AG04450 (cell line): ENCODE measurements at regions not wholly inside any gene's neighbourhood (a gene's known extent, or its start where the extent isn't known, plus 50 kb on each side); places are given as distances from the start of the nearest gene placed in this dataset.

Experiments
- CTCF ChIA-PET: fragments of 300-600, 350-600 bp; formaldehyde crosslinking; extraction: SDS; loops from one replicate; lab custom pipeline; 2022; ENCODE audit warnings: antibody characterized with exemption, inconsistent platforms; lab: Charles Lee
- POLR2A ChIA-PET: fragments of 350-600 bp; formaldehyde crosslinking; extraction: SDS; loops from one replicate; lab custom pipeline; 2021; ENCODE audit warnings: antibody characterized with exemption, inconsistent platforms; lab: Yijun Ruan, JAX
- DNase-seq: peaks from one replicate; pipeline ENCODE4 v3.0.0-alpha.2; 2011; ENCODE audit warnings: low read depth, low spot score
- H3K27ac ChIP-seq: one replicate; pipeline ENCODE4 v1.5.1; 2012; ENCODE audit warnings: low read depth, low read length, control low read depth
- H3K27me3 ChIP-seq: one replicate; pipeline ENCODE4 v1.6.0; 2012; ENCODE audit warnings: low read length; ENCODE audit not compliant: control insufficient read depth, insufficient read depth
- H3K4me3 ChIP-seq: 2 replicates; pipeline ENCODE4 v1.5.1; 2011; ENCODE audit warnings: mild to moderate bottlenecking, low read depth, low read length, control low read depth
- H3K9me3 ChIP-seq: 2 replicates; pipeline ENCODE4 v1.5.1; 2012; ENCODE audit warnings: low read length; ENCODE audit not compliant: control insufficient read depth, insufficient read depth
- TF ChIP-seq, protein P1 (sequence below): IDR thresholded peaks from 2 replicates; pipeline ENCODE4 v1.5.1; 2011; ENCODE audit warnings: low read depth, low read length, control low read depth, inconsistent platforms

DNA sequence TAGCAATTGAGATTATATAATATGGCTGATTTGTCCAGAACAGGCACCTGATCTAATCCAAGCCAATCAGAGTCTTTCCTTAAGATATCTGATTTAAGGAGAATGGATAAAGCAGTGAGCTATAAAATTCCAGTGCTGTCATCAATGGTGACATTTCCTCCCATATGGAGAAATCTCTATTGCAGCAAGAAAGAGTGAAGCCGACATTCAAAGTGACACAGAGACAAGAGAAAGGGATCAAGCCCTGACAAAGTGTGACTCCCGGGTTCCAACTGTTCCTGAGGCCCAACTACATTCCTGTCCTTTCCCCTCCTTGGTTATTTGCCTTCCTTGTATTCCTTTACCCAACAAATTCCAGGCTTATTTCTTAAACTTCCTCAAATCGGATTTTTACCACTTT lies 430.0 kb upstream of the SOX5 start:
- ChIA-PET POLR2A (interaction anchor here (1.6 kb wide), 1 partner anchor 19 kb away, joined by 12 read pairs; no protein-coding TSS in a partner anchor), CTCF (no interaction called here)
- peaks cover 14% of the 10 kb centered on the region; the same call in 1 of the 2 replicates for H3K9me3 ChIP-seq
- H3K27me3 ChIP-seq: no peaks in the 10 kb centered on the region
- no peak for DNase-seq
- H3K4me3 ChIP-seq: no peak overlapping the region
- TF ChIP-seq, protein P1, sequence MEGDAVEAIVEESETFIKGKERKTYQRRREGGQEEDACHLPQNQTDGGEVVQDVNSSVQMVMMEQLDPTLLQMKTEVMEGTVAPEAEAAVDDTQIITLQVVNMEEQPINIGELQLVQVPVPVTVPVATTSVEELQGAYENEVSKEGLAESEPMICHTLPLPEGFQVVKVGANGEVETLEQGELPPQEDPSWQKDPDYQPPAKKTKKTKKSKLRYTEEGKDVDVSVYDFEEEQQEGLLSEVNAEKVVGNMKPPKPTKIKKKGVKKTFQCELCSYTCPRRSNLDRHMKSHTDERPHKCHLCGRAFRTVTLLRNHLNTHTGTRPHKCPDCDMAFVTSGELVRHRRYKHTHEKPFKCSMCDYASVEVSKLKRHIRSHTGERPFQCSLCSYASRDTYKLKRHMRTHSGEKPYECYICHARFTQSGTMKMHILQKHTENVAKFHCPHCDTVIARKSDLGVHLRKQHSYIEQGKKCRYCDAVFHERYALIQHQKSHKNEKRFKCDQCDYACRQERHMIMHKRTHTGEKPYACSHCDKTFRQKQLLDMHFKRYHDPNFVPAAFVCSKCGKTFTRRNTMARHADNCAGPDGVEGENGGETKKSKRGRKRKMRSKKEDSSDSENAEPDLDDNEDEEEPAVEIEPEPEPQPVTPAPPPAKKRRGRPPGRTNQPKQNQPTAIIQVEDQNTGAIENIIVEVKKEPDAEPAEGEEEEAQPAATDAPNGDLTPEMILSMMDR: no peak
- H3K27ac ChIP-seq: no peak overlapping the region

DNA sequence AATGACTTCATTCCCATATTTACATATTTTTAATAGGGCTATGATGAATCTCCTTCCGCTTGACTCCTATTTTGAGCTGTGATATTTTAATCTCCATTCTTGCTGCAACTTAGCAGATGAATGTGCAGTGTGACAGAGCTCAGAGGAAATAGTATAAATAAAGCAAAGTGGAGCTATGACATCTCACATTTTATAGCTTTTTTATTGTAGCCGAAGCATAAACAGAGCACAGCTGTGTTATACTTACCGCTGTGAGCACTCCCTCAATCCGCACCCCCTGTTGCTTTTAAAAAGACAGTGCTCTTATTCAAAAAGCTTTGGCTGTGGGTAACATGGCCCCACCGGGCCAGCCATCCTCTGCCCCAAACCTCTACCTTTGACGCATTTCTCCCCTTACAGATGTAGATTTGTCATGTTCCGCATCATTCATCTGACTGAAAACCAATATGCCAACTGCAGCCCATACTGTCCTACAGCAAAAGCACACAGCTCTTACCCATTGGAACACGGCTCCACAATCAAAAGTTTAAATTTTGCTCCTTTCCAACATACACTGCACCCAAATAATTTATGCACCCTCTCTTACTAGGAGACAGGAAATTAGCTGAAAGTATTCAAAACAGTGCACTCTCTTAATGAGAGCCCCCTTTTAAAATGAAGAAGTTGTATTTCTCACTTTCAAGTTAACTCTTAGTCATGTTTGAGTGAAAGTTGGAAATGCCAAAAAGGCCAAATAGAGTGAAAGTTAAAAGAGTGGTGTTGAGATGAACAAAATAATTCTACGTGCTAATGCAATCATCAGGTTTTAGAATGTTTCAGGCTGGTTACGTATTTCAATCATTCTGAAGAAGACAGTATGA lies 429.3 kb upstream of the SOX5 start:
- ChIA-PET CTCF (interaction anchor here (1.2 to 1.4 kb wide), 3 partner anchors 219 to 400 kb away, joined by 3 to 4 read pairs (median 3); no protein-coding TSS in a partner anchor), POLR2A (interaction anchor here (0.6 to 1.6 kb wide), 10 partner anchors 12 to 570 kb away, joined by 3 to 17 read pairs (median 4); partner anchors contain the start of gene BCAT1)
- DNase-seq: peak; percentile 86
- TF ChIP-seq, protein P1: no peak
- Histone ChIP-seq H3K27me3 (no peaks in the 10 kb centered on the region), H3K9me3 (peaks cover 10% of the 10 kb centered on the region; the same call in 1 of the 2 replicates), H3K4me3 (no peak overlapping the region), H3K27ac (no peak overlapping the region)

DNA sequence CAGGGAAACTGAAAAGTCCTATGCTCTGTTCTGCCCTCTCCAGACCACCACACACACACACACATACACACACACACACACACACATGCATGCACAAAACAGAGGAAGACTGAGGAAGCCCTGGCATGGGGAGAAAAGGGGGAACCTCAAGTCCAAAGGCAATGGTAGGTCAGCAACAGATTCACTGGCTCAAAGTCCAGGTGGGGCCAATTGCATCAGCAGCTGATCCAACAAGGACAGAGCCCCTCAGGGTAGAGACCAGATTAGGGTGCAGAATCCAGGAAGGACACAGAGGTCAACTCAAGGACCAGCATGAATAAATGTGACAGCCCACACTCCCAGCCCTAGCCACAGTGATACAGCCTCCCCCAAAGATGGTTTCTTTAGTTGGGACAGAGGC lies 425.0 kb upstream of the SOX5 start:
- POLR2A ChIA-PET: no interaction called here
- CTCF ChIA-PET: no interaction called here
- Histone ChIP-seq H3K4me3 (no peak overlapping the region), H3K27ac (no peak overlapping the region), H3K9me3 (no peaks in the 10 kb centered on the region; the same call in 1 of the 2 replicates), H3K27me3 (no peaks in the 10 kb centered on the region)
- no peak for DNase-seq
- TF ChIP-seq, protein P1: no peak

DNA sequence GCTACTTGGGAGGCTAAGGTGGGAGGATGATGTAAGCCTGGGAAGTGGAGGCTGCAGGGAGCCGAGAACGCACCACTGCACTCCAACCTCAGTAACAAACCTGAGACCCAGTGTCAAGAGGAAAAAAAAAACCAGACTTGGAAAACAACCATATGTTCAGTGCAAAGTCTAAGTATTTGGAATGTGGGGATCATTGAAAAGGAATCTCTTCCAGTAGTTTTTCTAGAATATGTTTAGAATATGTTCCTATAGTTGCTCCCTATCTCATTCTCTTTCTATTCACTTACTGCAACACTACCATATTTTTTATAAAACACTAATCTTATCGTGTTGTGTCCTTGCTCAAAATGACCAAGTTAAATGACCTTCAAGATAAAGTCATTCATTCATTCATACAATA lies 423.5 kb upstream of the SOX5 start:
- DNase-seq: no peak
- POLR2A ChIA-PET: interaction anchor here (0.7 kb wide), 1 partner anchor 32 kb away, joined by 7 read pairs; no protein-coding TSS in a partner anchor
- Histone ChIP-seq H3K27ac (no peak overlapping the region), H3K27me3 (no peaks in the 10 kb centered on the region), H3K4me3 (no peak overlapping the region), H3K9me3 (no peaks in the 10 kb centered on the region; the same call in 1 of the 2 replicates)
- CTCF ChIA-PET: interaction anchor here (0.6 kb wide), 1 partner anchor 219 kb away, joined by 3 read pairs; no protein-coding TSS in a partner anchor
- TF ChIP-seq, protein P1: no peak

DNA sequence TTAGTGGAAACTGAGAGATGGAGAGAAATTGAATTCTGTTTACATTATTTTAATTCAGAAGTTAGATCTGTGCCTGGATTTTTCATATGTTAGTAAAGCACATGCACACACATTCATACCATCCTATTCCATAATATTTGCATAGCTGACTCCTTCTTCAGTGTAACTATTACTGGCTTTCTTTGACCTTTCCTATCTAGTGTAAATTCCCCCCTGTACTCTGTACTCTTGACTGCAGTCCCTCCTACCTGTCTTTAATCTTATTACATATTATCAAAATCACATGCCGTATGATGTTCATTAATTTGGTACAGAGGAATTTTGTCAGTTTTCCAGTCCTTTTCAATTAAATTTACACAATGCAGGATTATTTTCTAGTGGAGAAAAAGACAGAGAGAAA lies 417.0 kb upstream of the SOX5 start:
- ChIA-PET CTCF (interaction anchor here (0.5 kb wide), 1 partner anchor 172 kb away, joined by 4 read pairs; no protein-coding TSS in a partner anchor), POLR2A (interaction anchor here (0.8 kb wide), 1 partner anchor 11 kb away, joined by 3 read pairs; no protein-coding TSS in a partner anchor)
- H3K9me3 ChIP-seq: no peaks in the 10 kb centered on the region; the same call in 1 of the 2 replicates
- DNase-seq: no peak
- no peak overlapping the region for H3K27ac ChIP-seq
- TF ChIP-seq, protein P1: no peak
- no peak overlapping the region for H3K4me3 ChIP-seq
- no peaks in the 10 kb centered on the region for H3K27me3 ChIP-seq
